ENCODE measurements at regions not wholly inside any gene's neighbourhood (a gene's known extent, or its start where the extent isn't known, plus 50 kb on each side); places are given as distances from the start of the nearest gene placed in this dataset.

- TF ChIP-seq CTCF (conservative IDR thresholded peaks at IDR 0.05 in 1 of 2, IDR thresholded peaks at IDR 0.05 in 1 of 2; ENCODE audit: low read depth in 1 of 2, low read length in 2 of 2) (no peak), EZH2 (IDR thresholded peaks at IDR 0.05; ENCODE audit: low read length, missing control alignments) (no peak)
Measured at GRCh38 chr6:63514488-63515173, 57.6 kb upstream of the LOC128125822 start.
